CD14-positive monocyte (primary cell): ENCODE measurements at regions not wholly inside any gene's neighbourhood (a gene's known extent, or its start where the extent isn't known, plus 50 kb on each side); places are given as distances from the start of the nearest gene placed in this dataset.

Experiments
- DNase-seq, 3 donors: peaks; one replicate each; pipeline ENCODE4 v3.0.0-alpha.2; 2011 to 2022
- H2AFZ ChIP-seq: 2 replicates; pipeline ENCODE4 v1.6.0; 2012; ENCODE audit warnings: mild to moderate bottlenecking, low read depth, low read length, inconsistent platforms; ENCODE audit not compliant: insufficient read depth, poor library complexity, severe bottlenecking
- H3K27ac ChIP-seq, 2 donors: 1 replicate in 1 of 2; 2 replicates in 1 of 2; pipeline ENCODE4 v1.5.1; 2012 to 2013; ENCODE audit warnings: low read length in 2 of 2, control low read depth in 1 of 2, inconsistent platforms in 1 of 2, low read depth in 1 of 2, mild to moderate bottlenecking in 1 of 2
- H3K27me3 ChIP-seq, 2 donors: one replicate each; pipeline versions ENCODE4 v1.6.0 to v1.6.1; 2011 to 2013; ENCODE audit warnings: low read length in 2 of 2; ENCODE audit not compliant: control insufficient read depth in 2 of 2, insufficient read depth in 2 of 2
- H3K36me3 ChIP-seq, 2 donors: replicated peaks in 1 of 2; 1 replicate in 1 of 2; 2 replicates in 1 of 2; pipeline versions ENCODE4 v1.5.1 to v1.6.1; 2012 to 2013; ENCODE audit warnings: low read length in 2 of 2, control low read depth in 1 of 2, inconsistent platforms in 1 of 2, mild to moderate bottlenecking in 1 of 2; ENCODE audit not compliant: insufficient read depth in 2 of 2, control insufficient read depth in 1 of 2
- H3K4me1 ChIP-seq, 2 donors: 1 replicate in 1 of 2; 2 replicates in 1 of 2; pipeline versions ENCODE4 v1.5.1 to v1.6.1; 2012 to 2013; ENCODE audit warnings: low read length in 2 of 2, control low read depth in 1 of 2, inconsistent platforms in 1 of 2, mild to moderate bottlenecking in 1 of 2, moderate library complexity in 1 of 2; ENCODE audit not compliant: insufficient read depth in 2 of 2, control insufficient read depth in 1 of 2
- H3K4me2 ChIP-seq: replicated peaks from 2 replicates; pipeline ENCODE3; 2012; ENCODE audit warnings: low read length, moderate library complexity, mild to moderate bottlenecking; ENCODE audit not compliant: poor library complexity, severe bottlenecking; ENCODE audit errors: extremely low read depth
- H3K4me3 ChIP-seq, 3 experiments: fragments of 200-600 bp in 1 of 3; sonication (generic) in 1 of 3; replicated peaks in 1 of 3; 1 replicate in 2 of 3; 2 replicates in 1 of 3; pipeline ENCODE4 v1.5.1; 2011 to 2013; ENCODE audit warnings: low read length in 3 of 3, mild to moderate bottlenecking in 3 of 3, control low read depth in 2 of 3, low read depth in 2 of 3, inconsistent platforms in 1 of 3, moderate library complexity in 1 of 3
- H3K79me2 ChIP-seq: 2 replicates; pipeline ENCODE4 v1.6.0; 2012; ENCODE audit warnings: mild to moderate bottlenecking, control low read depth, inconsistent platforms, low read length, moderate library complexity; ENCODE audit not compliant: insufficient read depth
- H3K9ac ChIP-seq: 2 replicates; pipeline ENCODE4 v1.6.0; 2017; ENCODE audit warnings: low read length, mild to moderate bottlenecking; ENCODE audit not compliant: insufficient read depth, poor library complexity, severe bottlenecking
- H3K9me3 ChIP-seq, 2 donors: replicated peaks in 1 of 2; 1 replicate in 1 of 2; 2 replicates in 1 of 2; pipeline versions ENCODE4 v1.5.1 to v1.6.1; 2012 to 2013; ENCODE audit warnings: low read length in 2 of 2, control low read depth in 1 of 2; ENCODE audit not compliant: control insufficient read depth in 1 of 2, insufficient read depth in 1 of 2
- H4K20me1 ChIP-seq: 2 replicates; pipeline ENCODE4 v1.6.0; 2012; ENCODE audit warnings: mild to moderate bottlenecking, low read length, control low read depth, moderate library complexity; ENCODE audit not compliant: insufficient read depth
- H3K27ac Mint-ChIP-seq, 7 donors: one replicate each; pipeline ENCODE4 v1.8.0; 2020; ENCODE audit warnings: mild to moderate bottlenecking in 7 of 7, mixed read lengths in 7 of 7, moderate library complexity in 6 of 7, inconsistent platforms in 2 of 7
- H3K27me3 Mint-ChIP-seq, 3 donors: one replicate each; pipeline ENCODE4 v1.8.0; 2021 to 2022; ENCODE audit warnings: low read depth in 3 of 3, mild to moderate bottlenecking in 3 of 3, mixed read lengths in 3 of 3, moderate library complexity in 3 of 3, inconsistent platforms in 1 of 3
- H3K36me3 Mint-ChIP-seq, 2 donors: one replicate each; pipeline ENCODE4 v1.8.0; 2020; ENCODE audit warnings: mixed read lengths in 2 of 2, inconsistent platforms in 1 of 2, mild to moderate bottlenecking in 1 of 2
- H3K4me1 Mint-ChIP-seq: one replicate; pipeline ENCODE4 v1.8.0; 2020; ENCODE audit warnings: mild to moderate bottlenecking, mixed read lengths
- H3K4me3 Mint-ChIP-seq, 2 donors: one replicate each; pipeline ENCODE4 v1.8.0; 2020; ENCODE audit warnings: mild to moderate bottlenecking in 2 of 2, mixed read lengths in 2 of 2, moderate library complexity in 1 of 2
- H3K9me3 Mint-ChIP-seq, 7 donors: one replicate each; pipeline ENCODE4 v1.8.0; 2020 to 2022; ENCODE audit warnings: mixed read lengths in 7 of 7, mild to moderate bottlenecking in 6 of 7, moderate library complexity in 6 of 7, inconsistent platforms in 2 of 7
- WGBS: methylation state at CpG from one replicate; pipeline ENCODE4 v1.1.5; 2013; ENCODE audit warnings: missing lambda C conversion rate; ENCODE audit not compliant: insufficient coverage; 5-methylcytosine and 5-hydroxymethylcytosine counted together
- intact Hi-C, 2 donors: fragments of 100-400 bp; cut with micrococcal nuclease; formaldehyde crosslinking; loops; one replicate each; pipeline versions ENCODE4 v1.15.0 to v1.15.1; 2023
- TF ChIP-seq, protein P1 (sequence below): fragments of 200-600 bp; IDR thresholded peaks from one replicate; pipeline ENCODE4 v1.8.0; 2022; ENCODE audit warnings: antibody characterized with exemption, mild to moderate bottlenecking

DNA sequence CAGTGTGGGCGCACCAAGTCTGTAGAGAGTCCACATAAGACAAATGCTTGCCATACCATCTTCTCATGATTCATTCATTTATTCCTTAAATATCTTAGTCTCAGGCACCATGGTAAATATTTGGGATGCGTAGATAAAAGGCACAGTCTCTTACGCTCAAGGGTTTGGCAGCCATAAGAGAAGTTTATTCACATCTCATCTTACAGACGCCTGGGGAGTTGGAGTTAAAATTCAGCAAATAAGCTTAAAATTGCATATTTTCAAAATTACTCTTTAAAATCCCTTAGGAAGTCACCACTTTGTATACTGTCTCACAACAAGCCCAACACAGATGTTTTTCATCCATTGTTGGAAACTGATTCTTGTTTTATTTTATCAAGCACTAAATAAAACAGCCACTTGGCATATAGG, 363.3 kb downstream of the KIF16B start:
- no peaks in the 10 kb centered on the region for H3K36me3 ChIP-seq
- H3K27me3 ChIP-seq, result no peaks in the 10 kb centered on the region
- WGBS, result no CpG with 5 or more reads among the region's 4 CpGs
- H3K4me3 ChIP-seq, result no peak overlapping the region
- no peak overlapping the region for H3K4me2 ChIP-seq
- H3K79me2 ChIP-seq, result no peaks in the 10 kb centered on the region
- H3K9me3 ChIP-seq, result no peaks in the 10 kb centered on the region
- H3K27ac Mint-ChIP-seq, result no peak overlapping the region
- no peaks in the 10 kb centered on the region for H4K20me1 ChIP-seq
- H2AFZ ChIP-seq, result no peak overlapping the region
- no peak overlapping the region for H3K4me3 Mint-ChIP-seq
- no peaks in the 10 kb centered on the region for H3K4me1 Mint-ChIP-seq
- H3K27ac ChIP-seq, result no peak overlapping the region
- no peak for DNase-seq
- no peaks in the 10 kb centered on the region for H3K36me3 Mint-ChIP-seq
- H3K27me3 Mint-ChIP-seq, result peaks cover 0 to 3% (median 0%) of the 10 kb centered on the region in 3 donors
- intact Hi-C loops, result no loop called here
- H3K9ac ChIP-seq, result no peak overlapping the region
- H3K9me3 Mint-ChIP-seq, result peaks cover 0 to 6% (median 0%) of the 10 kb centered on the region in 7 donors
- no peaks in the 10 kb centered on the region for H3K4me1 ChIP-seq
- TF ChIP-seq, protein P1, sequence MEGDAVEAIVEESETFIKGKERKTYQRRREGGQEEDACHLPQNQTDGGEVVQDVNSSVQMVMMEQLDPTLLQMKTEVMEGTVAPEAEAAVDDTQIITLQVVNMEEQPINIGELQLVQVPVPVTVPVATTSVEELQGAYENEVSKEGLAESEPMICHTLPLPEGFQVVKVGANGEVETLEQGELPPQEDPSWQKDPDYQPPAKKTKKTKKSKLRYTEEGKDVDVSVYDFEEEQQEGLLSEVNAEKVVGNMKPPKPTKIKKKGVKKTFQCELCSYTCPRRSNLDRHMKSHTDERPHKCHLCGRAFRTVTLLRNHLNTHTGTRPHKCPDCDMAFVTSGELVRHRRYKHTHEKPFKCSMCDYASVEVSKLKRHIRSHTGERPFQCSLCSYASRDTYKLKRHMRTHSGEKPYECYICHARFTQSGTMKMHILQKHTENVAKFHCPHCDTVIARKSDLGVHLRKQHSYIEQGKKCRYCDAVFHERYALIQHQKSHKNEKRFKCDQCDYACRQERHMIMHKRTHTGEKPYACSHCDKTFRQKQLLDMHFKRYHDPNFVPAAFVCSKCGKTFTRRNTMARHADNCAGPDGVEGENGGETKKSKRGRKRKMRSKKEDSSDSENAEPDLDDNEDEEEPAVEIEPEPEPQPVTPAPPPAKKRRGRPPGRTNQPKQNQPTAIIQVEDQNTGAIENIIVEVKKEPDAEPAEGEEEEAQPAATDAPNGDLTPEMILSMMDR, result no peak

GRCh38 chr20:16209357-16209756, 363.9 kb downstream of the KIF16B start:
- Histone ChIP-seq H3K9ac (no peak overlapping the region), H3K4me3 (no peak overlapping the region), H3K27me3 (no peaks in the 10 kb centered on the region), H3K9me3 (no peaks in the 10 kb centered on the region), H3K79me2 (no peaks in the 10 kb centered on the region), H3K36me3 (no peaks in the 10 kb centered on the region), H3K4me2 (no peak overlapping the region), H4K20me1 (no peaks in the 10 kb centered on the region), H3K27ac (no peak overlapping the region), H3K4me1 (no peaks in the 10 kb centered on the region), H2AFZ (no peak overlapping the region)
- intact Hi-C loops, result no loop called here
- no peaks in the 10 kb centered on the region for H3K36me3 Mint-ChIP-seq
- H3K4me1 Mint-ChIP-seq, result no peaks in the 10 kb centered on the region
- no peak overlapping the region for H3K4me3 Mint-ChIP-seq
- H3K9me3 Mint-ChIP-seq, result peaks cover 0 to 7% (median 0%) of the 10 kb centered on the region in 7 donors
- TF ChIP-seq, protein P1, result no peak
- 89% methylated on average over 2 of the region's 2 CpGs for WGBS
- no peak for DNase-seq
- peaks cover 0 to 3% (median 0%) of the 10 kb centered on the region in 3 donors for H3K27me3 Mint-ChIP-seq
- no peak overlapping the region for H3K27ac Mint-ChIP-seq
